Vagina (tissue), 2 donors: ENCODE measurements at regions not wholly inside any gene's neighbourhood (a gene's known extent, or its start where the extent isn't known, plus 50 kb on each side); places are given as distances from the start of the nearest gene placed in this dataset.

Source experiments
- POLR2AphosphoS5 ChIP-seq, 2 donors: sonication (generic); formaldehyde crosslinking; IDR thresholded peaks; one replicate each; pipeline ENCODE4 v1.9.0; 2017; ENCODE audit warnings: antibody characterized with exemption in 2 of 2, mild to moderate bottlenecking in 2 of 2, low read depth in 1 of 2; ENCODE audit not compliant: insufficient read depth in 1 of 2
- TF ChIP-seq, protein P1 (sequence below), 3 experiments: fragments of 450-650 bp in 2 of 3; fragments of 200-600 bp in 1 of 3; sonication (generic) in 1 of 3; IDR thresholded peaks; one replicate each; pipeline ENCODE4 v1.5.1; 2017 to 2019; ENCODE audit warnings: antibody characterized with exemption in 3 of 3, mild to moderate bottlenecking in 2 of 3, moderate library complexity in 2 of 3

DNA sequence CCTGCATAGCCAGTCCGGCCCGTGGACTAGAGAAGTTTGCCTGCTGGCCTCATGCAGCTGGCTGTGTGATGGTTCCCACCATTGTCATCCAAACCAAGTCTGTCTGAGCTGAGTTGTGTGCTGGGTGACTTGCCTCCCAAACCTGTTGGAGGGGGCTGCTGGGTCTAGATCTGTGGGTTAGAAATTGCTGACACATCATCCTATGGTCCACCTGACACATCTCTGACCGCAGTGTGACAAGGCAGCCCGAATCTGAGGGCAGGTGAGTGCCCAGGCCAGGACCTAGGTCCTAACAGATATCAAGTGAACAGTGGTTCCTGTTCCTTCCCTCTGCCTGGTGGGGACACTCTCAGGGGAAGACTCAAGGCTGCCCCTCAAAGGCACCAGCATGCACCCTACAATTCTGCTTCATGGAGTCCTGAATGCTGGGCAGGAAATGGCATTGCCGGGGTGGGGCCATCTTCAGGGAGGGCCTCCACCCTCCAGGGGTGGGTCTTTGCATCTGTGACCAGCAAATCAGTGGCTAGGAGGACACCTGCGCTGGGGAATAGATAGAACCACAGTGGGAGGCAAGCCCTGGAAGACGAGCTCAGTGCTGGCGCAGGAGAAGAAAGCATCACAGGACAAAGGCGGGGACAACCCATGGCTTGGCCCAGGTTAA, 117.9 kb upstream of the ID2 start:
- TF ChIP-seq, protein P1, sequence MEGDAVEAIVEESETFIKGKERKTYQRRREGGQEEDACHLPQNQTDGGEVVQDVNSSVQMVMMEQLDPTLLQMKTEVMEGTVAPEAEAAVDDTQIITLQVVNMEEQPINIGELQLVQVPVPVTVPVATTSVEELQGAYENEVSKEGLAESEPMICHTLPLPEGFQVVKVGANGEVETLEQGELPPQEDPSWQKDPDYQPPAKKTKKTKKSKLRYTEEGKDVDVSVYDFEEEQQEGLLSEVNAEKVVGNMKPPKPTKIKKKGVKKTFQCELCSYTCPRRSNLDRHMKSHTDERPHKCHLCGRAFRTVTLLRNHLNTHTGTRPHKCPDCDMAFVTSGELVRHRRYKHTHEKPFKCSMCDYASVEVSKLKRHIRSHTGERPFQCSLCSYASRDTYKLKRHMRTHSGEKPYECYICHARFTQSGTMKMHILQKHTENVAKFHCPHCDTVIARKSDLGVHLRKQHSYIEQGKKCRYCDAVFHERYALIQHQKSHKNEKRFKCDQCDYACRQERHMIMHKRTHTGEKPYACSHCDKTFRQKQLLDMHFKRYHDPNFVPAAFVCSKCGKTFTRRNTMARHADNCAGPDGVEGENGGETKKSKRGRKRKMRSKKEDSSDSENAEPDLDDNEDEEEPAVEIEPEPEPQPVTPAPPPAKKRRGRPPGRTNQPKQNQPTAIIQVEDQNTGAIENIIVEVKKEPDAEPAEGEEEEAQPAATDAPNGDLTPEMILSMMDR (IDR thresholded peaks at IDR 0.05): no peak
- TF ChIP-seq POLR2AphosphoS5 (IDR thresholded peaks at IDR 0.05; ENCODE audit: insufficient read depth in 1 of 2, low read depth in 1 of 2): no peak
